Stimulated activated naive CD8-positive, alpha-beta T cell treated with anti-CD3 and anti-CD28 coated beads, Interleukin-15, Interleukin-2, amounts not matched to agents 100 U/mL and 50 U/mL, for 24 hours (primary cell): ENCODE measurements at regions not wholly inside any gene's neighbourhood (a gene's known extent, or its start where the extent isn't known, plus 50 kb on each side); places are given as distances from the start of the nearest gene placed in this dataset.

Experiments used
- ATAC-seq: fragments of 150-1000 bp; cut with Tn5 transposase; one replicate; pipeline ENCODE4 v1.10.0; 2021
- DNase-seq: peaks from one replicate; pipeline ENCODE4 v3.0.0; 2021

- ATAC-seq (no peak), DNase-seq (no peak)
Observed at GRCh38 chr3:102084704-102085103, 235.4 kb downstream of the NFKBIZ start.

- ATAC-seq (peak; percentile 83), DNase-seq (no peak)
Observed at GRCh38 chr3:102085431-102086176, 236.3 kb downstream of the NFKBIZ start.

GRCh38 chr3:102087236-102087635 is 237.9 kb downstream of the NFKBIZ start:
- no peak for ATAC-seq
- DNase-seq: no peak

GRCh38 chr3:102089239-102089638 is 239.9 kb downstream of the NFKBIZ start:
- DNase-seq: no peak
- no peak for ATAC-seq

GRCh38 chr3:102089904-102090720 is 240.8 kb downstream of the NFKBIZ start:
- DNase-seq (no peak), ATAC-seq (no peak)

GRCh38 chr3:102090721-102091045 is 241.4 kb downstream of the NFKBIZ start:
- no peak for ATAC-seq

GRCh38 chr3:102091358-102091757 is 242.0 kb downstream of the NFKBIZ start:
- DNase-seq: no peak
- ATAC-seq: no peak

More at GRCh38 chr3:102090721-102091045, 241.4 kb downstream of the NFKBIZ start:
- no peak for DNase-seq

- ATAC-seq: peak; percentile 89
- DNase-seq: no peak
Observed at GRCh38 chr3:102092617-102093466, 243.5 kb downstream of the NFKBIZ start.

- ATAC-seq: no peak
Observed at GRCh38 chr3:102094506-102094905, 245.2 kb downstream of the NFKBIZ start.

GRCh38 chr3:102095383-102095782 is 246.1 kb downstream of the NFKBIZ start:
- DNase-seq (no peak), ATAC-seq (no peak)

More at GRCh38 chr3:102094506-102094905, 245.2 kb downstream of the NFKBIZ start:
- no peak for DNase-seq

- no peak for ATAC-seq
- DNase-seq: no peak
Observed at GRCh38 chr3:102096066-102096465, 246.8 kb downstream of the NFKBIZ start.

- no peak for DNase-seq
- ATAC-seq: no peak
Observed at GRCh38 chr3:102098130-102098885, 249.0 kb downstream of the NFKBIZ start.

- DNase-seq (no peak), ATAC-seq (no peak)
Observed at GRCh38 chr3:102099913-102100312, 250.6 kb downstream of the NFKBIZ start.

- ATAC-seq: no peak
- no peak for DNase-seq
Observed at GRCh38 chr3:102102394-102102793, 253.1 kb downstream of the NFKBIZ start.

GRCh38 chr3:102104033-102104432 is 254.7 kb downstream of the NFKBIZ start:
- ATAC-seq (no peak), DNase-seq (no peak)

GRCh38 chr3:102105193-102105592 is 255.9 kb downstream of the NFKBIZ start:
- ATAC-seq: no peak
- DNase-seq: no peak

- DNase-seq: peak; percentile 28
- ATAC-seq: peak; percentile 100
Observed at GRCh38 chr3:102106416-102107097, 257.2 kb downstream of the NFKBIZ start.

- ATAC-seq (no peak), DNase-seq (no peak)
Observed at GRCh38 chr3:102112704-102113230, 263.5 kb downstream of the NFKBIZ start.

- DNase-seq: no peak
- ATAC-seq: peak; percentile 28
Observed at GRCh38 chr3:102113421-102114041, 264.2 kb downstream of the NFKBIZ start.

- DNase-seq: peak; percentile 28
- peak; percentile 81 for ATAC-seq
Observed at GRCh38 chr3:102114264-102114979, 265.1 kb downstream of the NFKBIZ start.
